Hepatocyte (in vitro differentiated cells): ENCODE measurements at regions not wholly inside any gene's neighbourhood (a gene's known extent, or its start where the extent isn't known, plus 50 kb on each side); places are given as distances from the start of the nearest gene placed in this dataset.

Experiments used
- DNase-seq: peaks from one replicate; pipeline ENCODE4 v3.0.0-alpha.2; 2016; ENCODE audit warnings: low spot score
- H2AFZ ChIP-seq: fragments of 200-600 bp; sonication (generic); 2 replicates; pipeline ENCODE4 v1.6.0; 2016; ENCODE audit warnings: antibody characterized with exemption, mild to moderate bottlenecking
- H3K27ac ChIP-seq: fragments of 200-600 bp; sonication (generic); 2 replicates; pipeline ENCODE4 v1.5.1; 2016; ENCODE audit warnings: mild to moderate bottlenecking
- H3K27me3 ChIP-seq: fragments of 200-600 bp; sonication (generic); 2 replicates; pipeline ENCODE4 v1.6.1; 2016
- H3K36me3 ChIP-seq: fragments of 200-600 bp; sonication (generic); replicated peaks from 2 replicates; pipeline ENCODE4 v1.5.1; 2016; ENCODE audit warnings: low read depth; ENCODE audit not compliant: insufficient read depth
- H3K4me1 ChIP-seq: fragments of 200-600 bp; sonication (generic); 2 replicates; pipeline ENCODE4 v1.5.1; 2016; ENCODE audit warnings: mild to moderate bottlenecking, moderate library complexity; ENCODE audit not compliant: insufficient read depth
- H3K4me2 ChIP-seq: fragments of 200-600 bp; sonication (generic); 2 replicates; pipeline ENCODE4 v1.6.0; 2016
- H3K4me3 ChIP-seq: fragments of 200-600 bp; sonication (generic); 2 replicates; pipeline ENCODE4 v1.5.1; 2016; ENCODE audit warnings: mild to moderate bottlenecking
- H3K79me2 ChIP-seq: fragments of 200-600 bp; sonication (generic); 2 replicates; pipeline ENCODE4 v1.6.0; 2017; ENCODE audit warnings: mild to moderate bottlenecking
- H3K9me2 ChIP-seq: fragments of 200-600 bp; sonication (generic); replicated peaks from 2 replicates; pipeline ENCODE4 v1.6.0; 2017; ENCODE audit warnings: mild to moderate bottlenecking; ENCODE audit not compliant: insufficient read depth
- H3K9me3 ChIP-seq: fragments of 200-600 bp; sonication (generic); 2 replicates; pipeline ENCODE4 v1.5.1; 2016; ENCODE audit warnings: low read depth, mild to moderate bottlenecking
- H4K20me1 ChIP-seq: fragments of 200-600 bp; sonication (generic); 2 replicates; pipeline ENCODE4 v1.6.0; 2016; ENCODE audit warnings: mild to moderate bottlenecking; ENCODE audit not compliant: insufficient read depth, poor library complexity, severe bottlenecking
- CTCF ChIP-seq: fragments of 200-600 bp; sonication (generic); IDR thresholded peaks from 2 replicates; pipeline ENCODE4 v1.5.1; 2016; ENCODE audit warnings: antibody characterized with exemption, mild to moderate bottlenecking; ENCODE audit not compliant: poor library complexity
- EZH2 ChIP-seq: fragments of 200-600 bp; sonication (generic); IDR thresholded peaks from 2 replicates; pipeline ENCODE4 v1.6.1; 2016; ENCODE audit warnings: antibody characterized with exemption, mild to moderate bottlenecking, borderline replicate concordance
- EZH2phosphoT487 ChIP-seq: fragments of 200-600 bp; sonication (generic); IDR thresholded peaks from one replicate; pipeline ENCODE4 v1.6.1; 2018; ENCODE audit warnings: antibody characterized with exemption, mild to moderate bottlenecking, low read depth, moderate library complexity; ENCODE audit not compliant: unreplicated experiment, severe bottlenecking
- WGBS: methylation state at CpG from one replicate; pipeline ENCODE4 v1.1.6; 2016; ENCODE audit warnings: low lambda C conversion rate; ENCODE audit errors: missing lambda C conversion rate; 5-methylcytosine and 5-hydroxymethylcytosine counted together

- DNase-seq = no peak
- Histone ChIP-seq H3K27me3 (no peaks in the 10 kb centered on the region), H2AFZ (no peak overlapping the region), H3K27ac (no peak overlapping the region), H3K79me2 (no peaks in the 10 kb centered on the region), H3K4me3 (no peak overlapping the region), H4K20me1 (no peaks in the 10 kb centered on the region), H3K9me2 (no peaks in the 10 kb centered on the region), H3K4me2 (no peak overlapping the region), H3K36me3 (no peaks in the 10 kb centered on the region), H3K9me3 (no peaks in the 10 kb centered on the region), H3K4me1 (peaks cover 34% of the 10 kb centered on the region)
- 95% methylated on average over 4 of the region's 4 CpGs for WGBS
- TF ChIP-seq CTCF = no peak
- no peak for TF ChIP-seq EZH2phosphoT487
- TF ChIP-seq EZH2 = no peak
These were observed 497.4 kb upstream of the SULF2 start for GRCh38 chr20:48282591-48283228.

- Histone ChIP-seq H3K27ac (no peak overlapping the region), H3K36me3 (no peaks in the 10 kb centered on the region), H2AFZ (no peak overlapping the region), H3K79me2 (no peaks in the 10 kb centered on the region), H3K4me1 (peaks cover 23% of the 10 kb centered on the region), H3K9me3 (no peaks in the 10 kb centered on the region), H3K4me2 (no peak overlapping the region), H3K4me3 (no peak overlapping the region), H4K20me1 (no peaks in the 10 kb centered on the region), H3K27me3 (no peaks in the 10 kb centered on the region), H3K9me2 (no peaks in the 10 kb centered on the region)
- no peak for DNase-seq
- WGBS = 85% methylated on average over 4 of the region's 4 CpGs
- no peak for TF ChIP-seq EZH2phosphoT487
- no peak for TF ChIP-seq CTCF
- TF ChIP-seq EZH2 = no peak
These were observed 496.2 kb upstream of the SULF2 start for GRCh38 chr20:48281501-48281900.

GRCh38 chr20:48278961-48279481, 493.7 kb upstream of the SULF2 start:
- H2AFZ ChIP-seq = no peak overlapping the region
- H3K27me3 ChIP-seq = no peaks in the 10 kb centered on the region

More at GRCh38 chr20:48278961-48279481, 493.7 kb upstream of the SULF2 start:
- Histone ChIP-seq H3K9me2 (no peaks in the 10 kb centered on the region), H3K4me2 (no peak overlapping the region), H3K79me2 (no peaks in the 10 kb centered on the region), H4K20me1 (no peaks in the 10 kb centered on the region), H3K27ac (peak overlapping the region; percentile 34), H3K9me3 (no peaks in the 10 kb centered on the region), H3K4me1 (peaks cover 12% of the 10 kb centered on the region), H3K36me3 (no peaks in the 10 kb centered on the region), H3K4me3 (no peak overlapping the region)
- DNase-seq = no peak
- no peak for TF ChIP-seq EZH2
- no peak for TF ChIP-seq EZH2phosphoT487
- TF ChIP-seq CTCF = no peak
- WGBS = 31% methylated on average over 2 of the region's 2 CpGs
